Stomach (tissue), 4 donors: ENCODE measurements at regions not wholly inside any gene's neighbourhood (a gene's known extent, or its start where the extent isn't known, plus 50 kb on each side); places are given as distances from the start of the nearest gene placed in this dataset.

Source experiments
- CTCF ChIP-seq, 7 experiments: fragments of 450-650 bp in 4 of 7; fragments of 200-600 bp in 3 of 7; sonication (generic) in 3 of 7; IDR thresholded peaks; one replicate each; pipeline ENCODE4 v1.5.1; 2016 to 2019; ENCODE audit warnings: antibody characterized with exemption in 7 of 7, control low read depth in 2 of 7, mild to moderate bottlenecking in 1 of 7
- EP300 ChIP-seq: sonication (generic); formaldehyde crosslinking; IDR thresholded peaks from one replicate; pipeline ENCODE4 v1.6.1; 2017; ENCODE audit warnings: antibody characterized with exemption

GRCh38 chr4:181701214-181701613, 542.0 kb upstream of the TENM3 start:
- TF ChIP-seq EP300 = no peak
- no peak for TF ChIP-seq CTCF (IDR thresholded peaks at IDR 0.05)
